Keratinocyte (primary cell): ENCODE measurements at regions not wholly inside any gene's neighbourhood (a gene's known extent, or its start where the extent isn't known, plus 50 kb on each side); places are given as distances from the start of the nearest gene placed in this dataset.

Experiments used
- DNase-seq: peaks from one replicate; pipeline ENCODE4 v3.0.0-alpha.2; 2011; ENCODE audit warnings: low read depth, missing footprints, low spot score
- FAIRE-seq: peaks from 2 replicates; lab custom pipeline; 2011; peaks lifted over from hg19 to GRCh38; lab: Jason Lieb, UNC
- H2AFZ ChIP-seq: 2 replicates; pipeline ENCODE4 v1.6.0; 2012; ENCODE audit warnings: low read length, control low read depth, inconsistent platforms; ENCODE audit not compliant: control insufficient read depth
- H3K27ac ChIP-seq: 2 replicates; pipeline ENCODE4 v1.5.1; 2011; ENCODE audit warnings: low read length; ENCODE audit not compliant: control insufficient read depth, insufficient read depth
- H3K27me3 ChIP-seq: 3 replicates; pipeline ENCODE4 v1.6.0; 2011; ENCODE audit warnings: low read length; ENCODE audit not compliant: control insufficient read depth, insufficient read depth; ENCODE audit errors: extremely low read depth
- H3K36me3 ChIP-seq, 2 experiments: 2 replicates in 1 of 2; 3 replicates in 1 of 2; pipeline ENCODE4 v1.5.1; 2011; ENCODE audit warnings: low read length in 2 of 2, mild to moderate bottlenecking in 1 of 2; ENCODE audit not compliant: control insufficient read depth in 2 of 2, insufficient read depth in 2 of 2; ENCODE audit errors: extremely low read depth in 1 of 2
- H3K4me1 ChIP-seq: 3 replicates; pipeline ENCODE4 v1.5.1; 2011; ENCODE audit warnings: low read length; ENCODE audit not compliant: control insufficient read depth, insufficient read depth; ENCODE audit errors: extremely low read depth
- H3K4me2 ChIP-seq: 3 replicates; pipeline ENCODE4 v1.6.0; 2011; ENCODE audit warnings: low read depth, low read length; ENCODE audit not compliant: control insufficient read depth, insufficient read depth; ENCODE audit errors: extremely low read depth
- H3K4me3 ChIP-seq, 3 experiments: fragments of 200-600 bp in 1 of 3; sonication (generic) in 1 of 3; 2 replicates in 2 of 3; 3 replicates in 1 of 3; pipeline ENCODE4 v1.5.1; 2011 to 2016; ENCODE audit warnings: low read length in 3 of 3, mild to moderate bottlenecking in 3 of 3, control low read depth in 2 of 3, inconsistent platforms in 1 of 3, low read depth in 1 of 3, mixed read lengths in 1 of 3, mixed run types in 1 of 3, moderate library complexity in 1 of 3; ENCODE audit not compliant: control insufficient read depth in 2 of 3, insufficient read depth in 2 of 3; ENCODE audit errors: extremely low read depth in 1 of 3
- H3K79me2 ChIP-seq: 2 replicates; pipeline ENCODE4 v1.6.0; 2012; ENCODE audit warnings: low read length; ENCODE audit not compliant: control insufficient read depth, insufficient read depth
- H3K9ac ChIP-seq: 3 replicates; pipeline ENCODE4 v1.6.0; 2011; ENCODE audit warnings: low read length; ENCODE audit not compliant: control insufficient read depth, insufficient read depth; ENCODE audit errors: extremely low read depth
- H3K9me1 ChIP-seq: 3 replicates; pipeline ENCODE4 v1.6.0; 2011; ENCODE audit warnings: low read length; ENCODE audit not compliant: control insufficient read depth, insufficient read depth; ENCODE audit errors: extremely low read depth
- H3K9me3 ChIP-seq: 2 replicates; pipeline ENCODE4 v1.5.1; 2012; ENCODE audit warnings: low read depth, low read length; ENCODE audit not compliant: control insufficient read depth
- H4K20me1 ChIP-seq: 3 replicates; pipeline ENCODE4 v1.6.0; 2011; ENCODE audit warnings: low read length; ENCODE audit not compliant: control insufficient read depth, insufficient read depth; ENCODE audit errors: extremely low read depth
- EZH2 ChIP-seq: IDR thresholded peaks from one replicate; pipeline ENCODE4 v1.6.1; 2012; ENCODE audit warnings: inconsistent platforms, mild to moderate bottlenecking, low read length, moderate library complexity
- dilution Hi-C: fragments of 300-500 bp; cut with MboI; formaldehyde crosslinking; loops from one replicate; pipeline ENCODE4 v1.7.0; 2020; ENCODE audit warnings: low sequenced_read_pairs; ENCODE audit not compliant: extremely low pct_ligation_motif_present
- TF ChIP-seq, protein P1 (sequence below), 3 experiments: IDR thresholded peaks in 1 of 3; conservative IDR thresholded peaks in 1 of 3; optimal IDR thresholded peaks in 1 of 3; 2 replicates in 2 of 3; 3 replicates in 1 of 3; pipeline versions ENCODE3 to v1.5.1; 2011; ENCODE audit warnings: low read length in 3 of 3, mild to moderate bottlenecking in 3 of 3, moderate library complexity in 2 of 3, control low read depth in 1 of 3, inconsistent platforms in 1 of 3; ENCODE audit not compliant: insufficient read depth in 2 of 3; ENCODE audit errors: extremely low read depth in 1 of 3

- H2AFZ ChIP-seq: no peak overlapping the region
- no peak overlapping the region for H3K4me2 ChIP-seq
- no peaks in the 10 kb centered on the region for H3K4me1 ChIP-seq
- TF ChIP-seq EZH2: no peak
- TF ChIP-seq, protein P1, sequence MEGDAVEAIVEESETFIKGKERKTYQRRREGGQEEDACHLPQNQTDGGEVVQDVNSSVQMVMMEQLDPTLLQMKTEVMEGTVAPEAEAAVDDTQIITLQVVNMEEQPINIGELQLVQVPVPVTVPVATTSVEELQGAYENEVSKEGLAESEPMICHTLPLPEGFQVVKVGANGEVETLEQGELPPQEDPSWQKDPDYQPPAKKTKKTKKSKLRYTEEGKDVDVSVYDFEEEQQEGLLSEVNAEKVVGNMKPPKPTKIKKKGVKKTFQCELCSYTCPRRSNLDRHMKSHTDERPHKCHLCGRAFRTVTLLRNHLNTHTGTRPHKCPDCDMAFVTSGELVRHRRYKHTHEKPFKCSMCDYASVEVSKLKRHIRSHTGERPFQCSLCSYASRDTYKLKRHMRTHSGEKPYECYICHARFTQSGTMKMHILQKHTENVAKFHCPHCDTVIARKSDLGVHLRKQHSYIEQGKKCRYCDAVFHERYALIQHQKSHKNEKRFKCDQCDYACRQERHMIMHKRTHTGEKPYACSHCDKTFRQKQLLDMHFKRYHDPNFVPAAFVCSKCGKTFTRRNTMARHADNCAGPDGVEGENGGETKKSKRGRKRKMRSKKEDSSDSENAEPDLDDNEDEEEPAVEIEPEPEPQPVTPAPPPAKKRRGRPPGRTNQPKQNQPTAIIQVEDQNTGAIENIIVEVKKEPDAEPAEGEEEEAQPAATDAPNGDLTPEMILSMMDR (optimal IDR thresholded peaks at IDR 0.05 in 1 of 3, IDR thresholded peaks at IDR 0.05 in 1 of 3, conservative IDR thresholded peaks at IDR 0.05 in 1 of 3; ENCODE audit: extremely low read depth in 1 of 3, insufficient read depth in 2 of 3, low read length in 3 of 3): no peak
- no peaks in the 10 kb centered on the region for H4K20me1 ChIP-seq
- no peak overlapping the region for H3K4me3 ChIP-seq
- no peak overlapping the region for H3K9ac ChIP-seq
- no peaks in the 10 kb centered on the region for H3K27me3 ChIP-seq
- no peak overlapping the region for H3K27ac ChIP-seq
- FAIRE-seq (no peak), DNase-seq (no peak)
- H3K9me1 ChIP-seq: no peaks in the 10 kb centered on the region
- dilution Hi-C loops: no loop called here
- H3K79me2 ChIP-seq: no peaks in the 10 kb centered on the region
- no peaks in the 10 kb centered on the region for H3K9me3 ChIP-seq
- H3K36me3 ChIP-seq: no peaks in the 10 kb centered on the region
Observed at GRCh38 chr2:207274530-207275189, 108.9 kb upstream of the KLF7 start.

- H3K4me1 ChIP-seq: no peaks in the 10 kb centered on the region
- no peak overlapping the region for H3K9ac ChIP-seq
- no peaks in the 10 kb centered on the region for H3K36me3 ChIP-seq
- TF ChIP-seq, protein P1 (optimal IDR thresholded peaks at IDR 0.05 in 1 of 3, IDR thresholded peaks at IDR 0.05 in 1 of 3, conservative IDR thresholded peaks at IDR 0.05 in 1 of 3; ENCODE audit: extremely low read depth in 1 of 3, insufficient read depth in 2 of 3, low read length in 3 of 3): no peak
- no peak for TF ChIP-seq EZH2
- no peak overlapping the region for H2AFZ ChIP-seq
- dilution Hi-C loops: no loop called here
- no peak overlapping the region for H3K4me3 ChIP-seq
- H3K4me2 ChIP-seq: no peak overlapping the region
- no peaks in the 10 kb centered on the region for H3K9me3 ChIP-seq
- no peaks in the 10 kb centered on the region for H4K20me1 ChIP-seq
- FAIRE-seq: no peak
- H3K9me1 ChIP-seq: no peaks in the 10 kb centered on the region
- no peaks in the 10 kb centered on the region for H3K27me3 ChIP-seq
- H3K27ac ChIP-seq: no peak overlapping the region
- H3K79me2 ChIP-seq: no peaks in the 10 kb centered on the region
- no peak for DNase-seq
Observed at GRCh38 chr2:207275779-207276178, 110.0 kb upstream of the KLF7 start.
